B cell (primary cell): ENCODE measurements at regions not wholly inside any gene's neighbourhood (a gene's known extent, or its start where the extent isn't known, plus 50 kb on each side); places are given as distances from the start of the nearest gene placed in this dataset.

ENCODE experiments used
- ATAC-seq: fragments of 200-7000 bp; cut with Tn5 transposase; one replicate; pipeline ENCODE4 v1.10.0; 2021; ENCODE audit warnings: low read depth, mild to moderate bottlenecking, moderate number of reproducible peaks, moderate library complexity
- CTCF ChIA-PET: fragments of 350-600 bp; sonication (Branson Sonifier 250); formaldehyde crosslinking; loops from one replicate; lab custom pipeline; 2021; ENCODE audit warnings: antibody characterized with exemption, inconsistent platforms; lab: Charles Lee
- POLR2A ChIA-PET: fragments of 350-600 bp; sonication (Branson Sonifier 250); formaldehyde crosslinking; loops from one replicate; lab custom pipeline; 2021; ENCODE audit warnings: antibody characterized with exemption; lab: Charles Lee
- DNase-seq: peaks from one replicate; pipeline ENCODE4 v3.0.0; 2013
- H2AFZ ChIP-seq: 2 replicates; pipeline ENCODE4 v1.6.1; 2012; ENCODE audit warnings: mild to moderate bottlenecking, low read depth, low read length; ENCODE audit not compliant: insufficient read depth, poor library complexity, severe bottlenecking
- H3K27ac ChIP-seq, 2 donors: 1 replicate in 1 of 2; 2 replicates in 1 of 2; pipeline ENCODE4 v1.5.1; 2012 to 2013; ENCODE audit warnings: low read length in 2 of 2, mild to moderate bottlenecking in 2 of 2, moderate library complexity in 1 of 2
- H3K27me3 ChIP-seq, 4 experiments: fragments of 200-600 bp in 1 of 4; sonication (generic) in 1 of 4; replicated peaks in 1 of 4; 1 replicate in 2 of 4; 2 replicates in 2 of 4; pipeline versions ENCODE4 v1.6.1 to v1.7.0; 2013 to 2016; ENCODE audit warnings: low read length in 3 of 4, mild to moderate bottlenecking in 2 of 4, mixed read lengths in 1 of 4, moderate library complexity in 1 of 4; ENCODE audit not compliant: insufficient read depth in 4 of 4, control insufficient read depth in 3 of 4; ENCODE audit errors: control extremely low read depth in 1 of 4
- H3K36me3 ChIP-seq, 2 experiments: replicated peaks in 1 of 2; 1 replicate in 1 of 2; 2 replicates in 1 of 2; pipeline versions ENCODE4 v1.6.1 to v1.7.1; 2013; ENCODE audit warnings: low read length in 1 of 2; ENCODE audit not compliant: insufficient read depth in 2 of 2, control insufficient read depth in 1 of 2; ENCODE audit errors: control extremely low read depth in 1 of 2, extremely low read depth in 1 of 2
- H3K4me1 ChIP-seq, 2 donors: fragments of 200-600 bp in 1 of 2; sonication (generic) in 1 of 2; 1 replicate in 1 of 2; 2 replicates in 1 of 2; pipeline versions ENCODE4 v1.5.1 to v1.6.1; 2013 to 2017; ENCODE audit warnings: low read length in 2 of 2; ENCODE audit not compliant: control insufficient read depth in 2 of 2, insufficient read depth in 2 of 2
- H3K4me2 ChIP-seq: replicated peaks from 2 replicates; pipeline ENCODE3; 2012; ENCODE audit warnings: mild to moderate bottlenecking, low read depth, low read length; ENCODE audit not compliant: poor library complexity, severe bottlenecking
- H3K4me3 ChIP-seq, 5 experiments: fragments of 200-600 bp in 1 of 5; sonication (generic) in 1 of 5; 1 replicate in 3 of 5; 2 replicates in 2 of 5; pipeline versions ENCODE4 v1.5.1 to v1.7.0; 2011 to 2016; ENCODE audit warnings: low read length in 4 of 5, mild to moderate bottlenecking in 4 of 5, low read depth in 2 of 5, control low read depth in 1 of 5, moderate library complexity in 1 of 5; ENCODE audit not compliant: insufficient read depth in 1 of 5; ENCODE audit errors: control extremely low read depth in 1 of 5, extremely low read depth in 1 of 5
- H3K79me2 ChIP-seq: fragments of 200-600 bp; sonication (generic); one replicate; pipeline ENCODE4 v1.6.0; 2016; ENCODE audit warnings: low read length; ENCODE audit not compliant: control insufficient read depth, insufficient read depth
- H3K9ac ChIP-seq: fragments of 200-600 bp; sonication (generic); 2 replicates; pipeline ENCODE4 v1.6.1; 2017; ENCODE audit warnings: mild to moderate bottlenecking, low read length, moderate library complexity
- H3K9me3 ChIP-seq, 3 donors: one replicate each; pipeline versions ENCODE4 v1.6.1 to v1.7.1; 2013; ENCODE audit warnings: low read length in 2 of 3; ENCODE audit not compliant: control insufficient read depth in 2 of 3, insufficient read depth in 1 of 3; ENCODE audit errors: control extremely low read depth in 1 of 3
- H4K20me1 ChIP-seq: 2 replicates; pipeline ENCODE4 v1.6.0; 2012; ENCODE audit warnings: mild to moderate bottlenecking, low read length; ENCODE audit not compliant: insufficient read depth, control insufficient read depth, poor library complexity, severe bottlenecking
- H3K27ac Mint-ChIP-seq: one replicate; pipeline ENCODE4 v1.8.0; 2021; ENCODE audit warnings: mixed read lengths
- H3K27me3 Mint-ChIP-seq: one replicate; pipeline ENCODE4 v1.8.0; 2021; ENCODE audit warnings: mixed read lengths
- H3K4me1 Mint-ChIP-seq: one replicate; pipeline ENCODE4 v1.8.0; 2021; ENCODE audit warnings: mixed read lengths
- H3K4me3 Mint-ChIP-seq: one replicate; pipeline ENCODE4 v1.8.0; 2021; ENCODE audit warnings: mixed read lengths
- H3K9me3 Mint-ChIP-seq: one replicate; pipeline ENCODE4 v1.8.0; 2022; ENCODE audit warnings: mixed read lengths; ENCODE audit not compliant: insufficient read depth
- CTCF ChIP-seq: fragments of 200-600 bp; IDR thresholded peaks from one replicate; pipeline ENCODE4 v1.8.0; 2022; ENCODE audit warnings: antibody characterized with exemption, mild to moderate bottlenecking
- EZH2 ChIP-seq: IDR thresholded peaks from 2 replicates; pipeline ENCODE4 v1.6.1; 2012; ENCODE audit warnings: borderline replicate concordance, low read depth, mild to moderate bottlenecking, moderate library complexity, low read length; ENCODE audit not compliant: insufficient read depth, poor library complexity, severe bottlenecking
- WGBS: methylation state at CpG from one replicate; pipeline ENCODE4 v1.1.5; 2013; ENCODE audit warnings: missing lambda C conversion rate; ENCODE audit not compliant: insufficient coverage; 5-methylcytosine and 5-hydroxymethylcytosine counted together
- intact Hi-C: fragments of 100-400 bp; cut with micrococcal nuclease; formaldehyde crosslinking; loops from one replicate; pipeline ENCODE4 v1.10.0; 2022

DNA sequence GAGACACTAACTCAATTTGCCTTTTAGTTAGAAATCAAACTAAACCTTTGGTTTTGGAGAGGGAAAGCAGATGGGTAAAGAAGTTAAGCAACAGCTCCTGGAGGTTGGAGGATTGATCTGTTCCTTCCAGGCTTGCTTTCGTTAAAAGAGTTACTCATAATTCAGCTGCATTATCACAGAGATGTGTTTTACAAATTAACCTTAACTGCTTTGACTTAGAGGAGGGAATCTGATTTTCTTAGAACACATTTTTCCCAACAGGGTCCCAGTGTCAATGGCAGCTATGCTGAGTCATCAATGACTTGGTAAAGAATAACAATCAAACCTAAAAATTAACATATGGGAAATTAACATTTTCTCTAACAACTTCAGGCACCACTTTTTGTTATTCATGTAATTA is 113.4 kb downstream of the COPS8 start:
- H3K27me3 ChIP-seq: no peaks in the 10 kb centered on the region
- no peaks in the 10 kb centered on the region for H3K4me1 ChIP-seq
- H3K27me3 Mint-ChIP-seq: peaks cover 8% of the 10 kb centered on the region
- ChIA-PET CTCF (no interaction called here), POLR2A (no interaction called here)
- H3K4me3 ChIP-seq: no peak overlapping the region
- H3K9me3 Mint-ChIP-seq: no peaks in the 10 kb centered on the region
- H3K9ac ChIP-seq: no peak overlapping the region
- WGBS: no CpG with 5 or more reads among the region's 1 CpG
- no peaks in the 10 kb centered on the region for H4K20me1 ChIP-seq
- no peak for DNase-seq
- H3K27ac ChIP-seq: no peak overlapping the region
- no peaks in the 10 kb centered on the region for H3K79me2 ChIP-seq
- H3K4me2 ChIP-seq: no peak overlapping the region
- H3K4me3 Mint-ChIP-seq: no peak overlapping the region
- no peak overlapping the region for H3K27ac Mint-ChIP-seq
- H3K4me1 Mint-ChIP-seq: no peaks in the 10 kb centered on the region
- H3K9me3 ChIP-seq: no peaks in the 10 kb centered on the region
- no peak for TF ChIP-seq EZH2
- TF ChIP-seq CTCF: no peak
- H3K36me3 ChIP-seq: no peaks in the 10 kb centered on the region
- intact Hi-C loops: no loop called here
- no peak for ATAC-seq
- no peak overlapping the region for H2AFZ ChIP-seq

GRCh38 chr2:237199577-237199976 is 113.9 kb downstream of the COPS8 start:
- ATAC-seq (no peak), DNase-seq (no peak)
- Histone ChIP-seq H4K20me1 (no peaks in the 10 kb centered on the region), H2AFZ (no peak overlapping the region), H3K27ac (no peak overlapping the region), H3K4me1 (no peaks in the 10 kb centered on the region), H3K9ac (no peak overlapping the region), H3K79me2 (no peaks in the 10 kb centered on the region), H3K4me3 (no peak overlapping the region), H3K27me3 (no peaks in the 10 kb centered on the region), H3K36me3 (no peaks in the 10 kb centered on the region), H3K4me2 (no peak overlapping the region), H3K9me3 (no peaks in the 10 kb centered on the region)
- CTCF ChIA-PET: no interaction called here
- H3K4me1 Mint-ChIP-seq: no peaks in the 10 kb centered on the region
- no peak overlapping the region for H3K27ac Mint-ChIP-seq
- no peaks in the 10 kb centered on the region for H3K9me3 Mint-ChIP-seq
- no peak for TF ChIP-seq EZH2
- no peak for TF ChIP-seq CTCF
- H3K4me3 Mint-ChIP-seq: no peak overlapping the region
- intact Hi-C loops: no loop called here
- 97% methylated on average over 2 of the region's 2 CpGs for whole genome bisulfite sequencing
- H3K27me3 Mint-ChIP-seq: peaks cover 6% of the 10 kb centered on the region
- POLR2A ChIA-PET: no interaction called here
